Aorta (tissue), 5 donors: ENCODE measurements at regions not wholly inside any gene's neighbourhood (a gene's known extent, or its start where the extent isn't known, plus 50 kb on each side); places are given as distances from the start of the nearest gene placed in this dataset.
"Not testable (repeated sequence)": the region's sequence is repeated elsewhere in the genome, so short reads cannot be mapped to it uniquely, and the experiment has no call there.

Source experiments
- ATAC-seq: fragments of 200-7000 bp; cut with Tn5 transposase; one replicate; pipeline ENCODE4 v1.9.1; 2022; ENCODE audit warnings: moderate library complexity; ENCODE audit not compliant: low FRiP score
- DNase-seq, 2 donors: peaks; one replicate each; pipeline ENCODE4 v3.0.0-alpha.2; 2020
- H3K27ac ChIP-seq, 2 donors: one replicate each; pipeline ENCODE4 v1.5.1; 2013; ENCODE audit warnings: low read length in 2 of 2, mild to moderate bottlenecking in 2 of 2, moderate library complexity in 2 of 2, control low read depth in 1 of 2, inconsistent platforms in 1 of 2, low read depth in 1 of 2
- H3K27me3 ChIP-seq, 2 donors: one replicate each; pipeline ENCODE4 v1.6.1; 2013; ENCODE audit warnings: control low read depth in 1 of 2, low read length in 1 of 2, mild to moderate bottlenecking in 1 of 2, moderate library complexity in 1 of 2; ENCODE audit not compliant: insufficient read depth in 2 of 2, control insufficient read depth in 1 of 2
- H3K36me3 ChIP-seq, 2 donors: one replicate each; pipeline ENCODE4 v1.6.1; 2013; ENCODE audit warnings: control low read depth in 1 of 2, low read length in 1 of 2, mild to moderate bottlenecking in 1 of 2; ENCODE audit not compliant: insufficient read depth in 2 of 2, control insufficient read depth in 1 of 2
- H3K4me1 ChIP-seq, 2 donors: one replicate each; pipeline ENCODE4 v1.6.1; 2013; ENCODE audit warnings: low read length in 2 of 2, control low read depth in 1 of 2, mild to moderate bottlenecking in 1 of 2, moderate library complexity in 1 of 2; ENCODE audit not compliant: insufficient read depth in 2 of 2, control insufficient read depth in 1 of 2
- H3K4me3 ChIP-seq, 2 donors: one replicate each; pipeline ENCODE4 v1.5.1; 2013; ENCODE audit warnings: low read length in 2 of 2, control low read depth in 1 of 2, mild to moderate bottlenecking in 1 of 2
- H3K9me3 ChIP-seq: one replicate; pipeline ENCODE4 v1.6.1; 2013; ENCODE audit warnings: mild to moderate bottlenecking, low read length; ENCODE audit not compliant: control insufficient read depth
- WGBS, 2 donors: extraction: QIAGEN DNeasy Blood & Tissue Kit; methylation state at CpG; one replicate each; pipeline ENCODE4 v1.1.7; 2013; 5-methylcytosine and 5-hydroxymethylcytosine counted together
- intact Hi-C, 2 donors: fragments of 100-400 bp; cut with DNase I; formaldehyde crosslinking; loops; one replicate each; pipeline versions ENCODE4 v1.14.2 to v1.15.0; 2022
- donor health status: healthy with polysubstance abuse.
- donor health status: Bipolar disorder and iron deficiency.
- donor health status: DM: no; HTN: no; CAD: no.
- donor health status: DM: no; HTN: no; CAD: no.
- donor health status: DM: yes; HTN: yes; CAD: no.

DNA sequence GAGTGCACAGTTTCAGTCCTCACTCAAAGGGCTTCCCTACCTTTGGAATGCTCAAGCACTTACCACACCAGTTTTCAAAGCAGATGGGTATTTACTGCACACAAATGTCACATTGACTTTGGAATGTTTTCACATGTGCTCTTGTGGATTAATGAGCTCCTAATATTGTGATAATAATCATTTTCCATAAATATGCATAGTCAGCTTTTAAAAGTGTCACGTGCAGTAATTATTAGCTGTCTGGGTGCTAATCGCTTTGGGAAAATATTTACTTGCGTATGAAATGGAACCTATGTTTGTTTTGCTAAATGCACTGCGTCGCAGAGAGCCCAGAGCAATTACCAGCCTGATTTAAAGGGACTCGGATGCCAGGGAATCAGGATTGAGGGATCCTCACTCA is 229.3 kb downstream of the SMAD2 start:
- intact Hi-C loops: no loop called here
- Histone ChIP-seq H3K27me3 (no peaks in the 10 kb centered on the region), H3K4me1 (no peaks in the 10 kb centered on the region), H3K36me3 (no peaks in the 10 kb centered on the region), H3K4me3 (no peak overlapping the region), H3K27ac (no peak overlapping the region), H3K9me3 (peaks cover 4% of the 10 kb centered on the region)
- ATAC-seq (no peak), DNase-seq (no peak)
- WGBS, 2 donors: 23 to 41% methylated on average over 6 of the region's 6 CpGs

DNA sequence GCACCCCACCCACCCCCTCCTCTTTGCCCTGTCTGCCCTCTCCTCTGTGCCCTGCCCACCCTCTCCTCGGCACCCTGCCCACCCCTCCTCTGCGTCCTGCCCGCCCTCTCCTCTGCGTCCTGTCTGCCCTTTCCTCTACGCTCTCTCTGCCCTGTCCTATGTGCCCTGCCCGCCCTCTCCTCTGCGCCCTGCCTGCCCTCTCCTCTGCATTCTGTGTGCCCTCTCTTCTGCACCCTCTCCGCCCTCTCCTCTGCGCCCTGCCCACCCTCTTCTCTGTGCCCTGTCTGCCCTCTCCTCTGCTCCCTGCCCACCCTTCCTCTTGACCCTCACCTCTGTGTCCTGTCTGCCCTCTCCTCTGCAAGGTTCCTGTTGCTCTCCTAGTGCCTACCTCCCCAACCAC is 233.6 kb downstream of the SMAD2 start:
- Histone ChIP-seq H3K27me3 (peaks cover 0 to 2% of the 10 kb centered on the region in 2 donors), H3K36me3 (no peaks in the 10 kb centered on the region), H3K27ac (no peak overlapping the region), H3K4me1 (no peaks in the 10 kb centered on the region), H3K4me3 (no peak overlapping the region), H3K9me3 (no peaks in the 10 kb centered on the region)
- intact Hi-C loops: no loop called here
- ATAC-seq (peak; percentile 13), DNase-seq (no peak)
- WGBS, 2 donors: 82 to 83% methylated on average over 9 of the region's 9 CpGs

GRCh38 chr18:47691611-47692010 is 238.8 kb downstream of the SMAD2 start:
- intact Hi-C loops: no loop called here
- H3K4me3 ChIP-seq: no peak overlapping the region
- H3K27ac ChIP-seq: no peak overlapping the region
- H3K4me1 ChIP-seq: no peaks in the 10 kb centered on the region
- no peaks in the 10 kb centered on the region for H3K36me3 ChIP-seq
- H3K27me3 ChIP-seq: peaks cover 0 to 4% of the 10 kb centered on the region in 2 donors
- 75% methylated on average over 4 of the region's 4 CpGs for whole genome bisulfite sequencing, 2 donors
- no peaks in the 10 kb centered on the region for H3K9me3 ChIP-seq
- ATAC-seq: no peak
- no peak for DNase-seq

DNA sequence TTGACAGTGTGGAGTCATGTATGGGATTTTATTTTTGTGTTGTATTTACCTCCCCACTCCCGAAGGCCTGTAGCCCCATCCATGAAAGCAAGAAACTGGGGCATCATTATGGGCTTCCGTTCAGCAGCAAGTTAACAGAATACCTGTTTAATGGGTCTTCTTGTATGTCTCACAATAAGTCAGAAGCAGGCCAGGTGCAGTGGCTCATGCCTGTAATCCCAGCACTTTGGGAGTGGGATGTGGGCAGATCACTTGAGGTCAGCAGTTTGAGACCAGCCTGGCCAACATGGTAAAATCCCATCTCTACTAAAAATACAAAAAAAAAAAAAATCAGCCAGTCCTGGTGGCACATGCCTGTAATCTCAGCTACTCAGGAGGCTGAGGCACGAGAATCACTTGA is 239.7 kb downstream of the SMAD2 start:
- H3K36me3 ChIP-seq, ATAC-seq, H3K9me3 ChIP-seq, H3K4me1 ChIP-seq, H3K4me3 ChIP-seq, intact Hi-C loops, H3K27me3 ChIP-seq, DNase-seq, H3K27ac ChIP-seq: not testable (repeated sequence)
- 75 to 79% methylated on average over 3 of the region's 3 CpGs for WGBS, 2 donors

DNA sequence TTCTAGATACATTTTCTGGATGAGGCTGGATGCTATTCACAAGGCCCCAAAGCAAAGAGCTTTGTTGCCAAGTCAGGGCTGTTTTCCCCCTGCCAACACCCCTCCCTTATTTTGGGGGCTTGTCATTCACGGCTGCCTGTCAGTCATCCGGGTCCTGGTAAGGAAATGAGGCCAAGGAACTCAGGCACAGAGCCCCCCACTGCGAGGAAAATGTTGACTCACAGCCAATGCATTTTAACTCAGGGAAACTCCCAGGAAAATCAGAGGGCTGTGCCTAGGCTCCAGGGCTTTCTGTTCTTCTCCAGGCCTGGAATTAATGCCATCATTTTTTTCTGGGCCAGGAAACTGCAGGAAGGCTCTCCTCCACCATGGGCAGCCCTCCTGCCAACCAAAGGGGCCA is 241.1 kb downstream of the SMAD2 start:
- no peak overlapping the region for H3K27ac ChIP-seq
- 22 to 23% methylated on average over 3 of the region's 3 CpGs for WGBS, 2 donors
- no peak for ATAC-seq
- H3K27me3 ChIP-seq: peaks cover 0 to 4% of the 10 kb centered on the region in 2 donors
- no peak overlapping the region for H3K4me3 ChIP-seq
- intact Hi-C loops: loop anchor here in 1 of 2 donors (10.0 kb wide), 1 partner anchor 65 kb away; no protein-coding TSS in a partner anchor
- H3K9me3 ChIP-seq: peaks cover 2% of the 10 kb centered on the region
- no peaks in the 10 kb centered on the region for H3K4me1 ChIP-seq
- DNase-seq: no peak
- no peaks in the 10 kb centered on the region for H3K36me3 ChIP-seq

DNA sequence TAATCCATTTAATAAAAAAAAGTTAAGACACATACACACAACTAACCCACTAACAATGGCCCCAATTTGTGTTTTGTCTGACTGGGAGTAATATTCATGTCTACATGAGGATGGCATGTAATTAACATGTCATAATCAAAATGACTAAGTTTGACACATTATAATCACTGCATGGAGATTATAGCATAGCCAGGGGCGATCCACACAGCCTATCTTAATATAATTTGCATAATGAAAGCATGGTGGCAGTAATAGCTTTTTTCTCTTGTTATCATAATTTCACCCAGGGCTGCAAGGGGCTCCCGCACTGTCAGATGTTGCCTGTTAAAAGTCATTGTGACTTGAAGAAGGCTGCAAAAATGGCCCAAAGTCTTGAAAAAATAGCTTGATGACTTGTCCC is 243.7 kb downstream of the SMAD2 start:
- ATAC-seq (no peak), DNase-seq (no peak)
- intact Hi-C loops: loop anchor here in 1 of 2 donors (10.0 kb wide), 1 partner anchor 62 kb away; no protein-coding TSS in a partner anchor
- Histone ChIP-seq H3K36me3 (no peaks in the 10 kb centered on the region), H3K27ac (no peak overlapping the region), H3K27me3 (peaks cover 0 to 2% of the 10 kb centered on the region in 2 donors), H3K4me3 (no peak overlapping the region), H3K9me3 (peaks cover 3% of the 10 kb centered on the region), H3K4me1 (no peaks in the 10 kb centered on the region)
- 70 to 80% methylated on average over 2 of the region's 2 CpGs for WGBS, 2 donors

- Histone ChIP-seq H3K9me3 (peaks cover 3% of the 10 kb centered on the region), H3K27me3 (no peaks in the 10 kb centered on the region), H3K36me3 (no peaks in the 10 kb centered on the region), H3K4me1 (no peaks in the 10 kb centered on the region), H3K4me3 (no peak overlapping the region), H3K27ac (no peak overlapping the region)
- intact Hi-C loops: loop anchor here in 1 of 2 donors (10.0 kb wide), 1 partner anchor 59 kb away; no protein-coding TSS in a partner anchor
- DNase-seq: no peak
- no peak for ATAC-seq
Measured at GRCh38 chr18:47683774-47684173, 246.7 kb downstream of the SMAD2 start.

DNA sequence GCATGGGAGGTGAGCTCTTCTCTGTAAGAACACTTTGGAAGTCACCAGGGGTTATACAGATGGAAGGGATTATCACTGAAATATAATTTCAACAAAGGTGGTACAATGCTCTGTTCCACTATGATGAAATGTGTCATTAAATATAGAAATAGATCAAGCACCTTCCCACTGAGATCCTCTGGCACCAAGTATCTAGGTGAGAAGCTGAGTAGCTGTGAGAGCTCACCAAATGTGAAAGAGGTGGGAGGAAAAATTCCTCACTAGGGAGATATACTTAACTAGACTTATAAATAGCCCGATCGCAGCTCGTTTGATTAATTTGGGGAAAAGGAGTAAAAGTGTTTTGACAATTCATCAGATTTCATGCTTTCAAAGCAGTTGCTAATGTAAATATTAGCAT is 247.6 kb downstream of the SMAD2 start:
- no peak for ATAC-seq
- DNase-seq: no peak
- intact Hi-C loops: loop anchor here in 1 of 2 donors (10.0 kb wide), 1 partner anchor 58 kb away; no protein-coding TSS in a partner anchor
- no peak overlapping the region for H3K4me3 ChIP-seq
- peaks cover 3% of the 10 kb centered on the region for H3K9me3 ChIP-seq
- no peaks in the 10 kb centered on the region for H3K36me3 ChIP-seq
- WGBS, 2 donors: 58 to 79% methylated on average over 3 of the region's 3 CpGs
- no peaks in the 10 kb centered on the region for H3K27me3 ChIP-seq
- no peak overlapping the region for H3K27ac ChIP-seq
- H3K4me1 ChIP-seq: no peaks in the 10 kb centered on the region

DNA sequence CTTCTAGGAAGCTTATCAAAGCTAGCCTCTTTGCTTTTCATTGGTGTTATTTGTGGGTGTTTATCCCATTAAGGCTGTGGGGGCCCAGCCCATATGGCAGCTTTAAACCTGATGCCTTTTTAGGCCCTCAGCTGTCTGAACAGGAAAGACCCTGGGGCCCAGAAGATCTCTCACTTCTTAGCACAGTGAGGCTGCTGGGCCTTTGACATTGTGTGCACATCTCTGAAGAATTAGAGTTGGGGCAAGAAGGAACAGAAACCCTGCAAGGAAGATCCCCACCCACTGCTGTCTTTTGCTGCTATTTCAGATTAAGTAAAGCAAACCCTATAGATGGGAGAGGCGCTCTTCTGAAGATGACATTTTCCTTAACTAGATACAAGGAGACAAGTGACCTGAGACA is 250.0 kb downstream of the SMAD2 start:
- DNase-seq: no peak
- intact Hi-C loops: loop anchor here in 1 of 2 donors (10.0 kb wide), 1 partner anchor 56 kb away; no protein-coding TSS in a partner anchor

More for the DNA sequence above, 250.0 kb downstream of the SMAD2 start:
- Histone ChIP-seq H3K27ac (no peak overlapping the region), H3K9me3 (peaks cover 1% of the 10 kb centered on the region), H3K4me1 (no peaks in the 10 kb centered on the region), H3K27me3 (no peaks in the 10 kb centered on the region), H3K4me3 (no peak overlapping the region), H3K36me3 (no peaks in the 10 kb centered on the region)
- ATAC-seq: no peak
- WGBS, 2 donors: 90 to 96% methylated on average over 1 of the region's 1 CpG
